Activated CD4-positive, alpha-beta T cell treated with anti-CD3 and anti-CD28 coated beads, Interleukin-2, amount 10 ng/mL, durations not matched to agents 24 days and 14 days (primary cell): ENCODE measurements at regions not wholly inside any gene's neighbourhood (a gene's known extent, or its start where the extent isn't known, plus 50 kb on each side); places are given as distances from the start of the nearest gene placed in this dataset.

ENCODE experiments used
- DNase-seq: peaks from one replicate; pipeline ENCODE4 v3.0.0; 2022
- H3K27ac Mint-ChIP-seq: one replicate; pipeline ENCODE4 v1.8.0; 2022; ENCODE audit warnings: mild to moderate bottlenecking, mixed read lengths
- H3K27me3 Mint-ChIP-seq: one replicate; pipeline ENCODE4 v1.8.0; 2022; ENCODE audit warnings: mixed read lengths
- H3K36me3 Mint-ChIP-seq: one replicate; pipeline ENCODE4 v1.8.0; 2022; ENCODE audit warnings: low read depth, mild to moderate bottlenecking, mixed read lengths
- H3K4me1 Mint-ChIP-seq: one replicate; pipeline ENCODE4 v1.8.0; 2021; ENCODE audit warnings: mixed read lengths
- H3K4me3 Mint-ChIP-seq: one replicate; pipeline ENCODE4 v1.8.0; 2022; ENCODE audit warnings: mild to moderate bottlenecking, moderate library complexity, mixed read lengths
- H3K9me3 Mint-ChIP-seq: one replicate; pipeline ENCODE4 v1.8.0; 2021; ENCODE audit warnings: mixed read lengths
- intact Hi-C: fragments of 100-400 bp; cut with micrococcal nuclease; formaldehyde crosslinking; loops from one replicate; pipeline ENCODE4 v1.15.1; 2023

GRCh38 chr15:55007561-55007960 is 189.2 kb downstream of the RSL24D1 start:
- H3K27me3 Mint-ChIP-seq: peaks cover 3% of the 10 kb centered on the region
- no peaks in the 10 kb centered on the region for H3K36me3 Mint-ChIP-seq
- H3K9me3 Mint-ChIP-seq: no peaks in the 10 kb centered on the region
- no peaks in the 10 kb centered on the region for H3K4me1 Mint-ChIP-seq
- DNase-seq: no peak
- no peak overlapping the region for H3K27ac Mint-ChIP-seq
- intact Hi-C loops: no loop called here
- H3K4me3 Mint-ChIP-seq: no peak overlapping the region

- Mint-ChIP-seq H3K9me3 (no peaks in the 10 kb centered on the region), H3K4me1 (no peaks in the 10 kb centered on the region), H3K36me3 (no peaks in the 10 kb centered on the region), H3K4me3 (no peak overlapping the region), H3K27ac (no peak overlapping the region), H3K27me3 (peaks cover 3% of the 10 kb centered on the region)
- intact Hi-C loops: no loop called here
- no peak for DNase-seq
These were observed 191.1 kb downstream of the RSL24D1 start for GRCh38 chr15:55005679-55006078.

DNA sequence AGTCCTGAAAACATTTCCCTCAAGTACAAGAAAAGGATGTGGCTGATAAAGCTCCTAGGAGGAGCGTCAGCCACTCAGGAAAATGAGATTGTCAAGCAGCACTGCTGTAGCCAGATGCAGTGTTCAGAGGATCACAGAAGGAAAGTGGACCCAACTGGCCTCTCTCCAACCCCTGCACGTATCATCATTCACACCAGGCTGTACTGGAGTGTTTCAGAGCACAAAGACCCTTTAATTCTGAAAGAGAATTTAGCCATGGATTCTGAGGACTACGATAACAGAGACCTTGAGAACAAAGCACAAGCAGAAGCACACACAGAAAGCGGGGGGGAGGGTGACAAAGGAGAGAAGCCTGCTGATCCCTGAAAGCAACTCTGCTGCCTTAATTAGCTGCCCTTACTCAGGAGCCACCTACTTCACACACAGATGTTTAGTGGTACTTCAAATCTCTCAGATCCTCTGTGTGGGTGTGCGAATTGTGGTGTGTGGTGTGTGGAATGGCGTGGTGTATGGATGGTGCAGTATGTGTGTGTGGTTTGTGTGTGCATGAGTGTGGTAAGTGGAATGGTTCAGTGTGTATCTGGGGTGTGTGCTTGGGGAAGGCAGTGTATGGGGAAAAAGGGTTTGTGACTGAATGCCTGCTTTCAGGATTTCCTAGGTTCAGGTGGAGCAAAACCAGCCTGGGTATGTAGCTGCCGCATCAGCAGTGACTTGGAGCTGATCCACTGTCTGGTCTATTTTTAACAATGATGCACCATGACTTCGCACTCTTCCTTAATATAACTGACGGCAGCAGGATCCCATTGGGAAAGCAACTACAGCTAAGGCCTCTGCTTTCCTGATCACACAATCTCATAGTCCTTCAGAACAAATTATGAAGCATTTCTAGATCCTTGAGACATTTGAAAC is 192.5 kb downstream of the RSL24D1 start:
- Mint-ChIP-seq H3K27ac (no peak overlapping the region), H3K9me3 (no peaks in the 10 kb centered on the region), H3K36me3 (no peaks in the 10 kb centered on the region), H3K4me3 (no peak overlapping the region), H3K27me3 (peaks cover 3% of the 10 kb centered on the region), H3K4me1 (no peaks in the 10 kb centered on the region)
- no peak for DNase-seq
- intact Hi-C loops: no loop called here

- DNase-seq: no peak
- no peaks in the 10 kb centered on the region for H3K36me3 Mint-ChIP-seq
- no peaks in the 10 kb centered on the region for H3K9me3 Mint-ChIP-seq
- H3K27ac Mint-ChIP-seq: no peak overlapping the region
- no peaks in the 10 kb centered on the region for H3K27me3 Mint-ChIP-seq
- no peaks in the 10 kb centered on the region for H3K4me1 Mint-ChIP-seq
- no peak overlapping the region for H3K4me3 Mint-ChIP-seq
- intact Hi-C loops: no loop called here
These were observed 198.1 kb downstream of the RSL24D1 start for GRCh38 chr15:54998661-54999060.

DNA sequence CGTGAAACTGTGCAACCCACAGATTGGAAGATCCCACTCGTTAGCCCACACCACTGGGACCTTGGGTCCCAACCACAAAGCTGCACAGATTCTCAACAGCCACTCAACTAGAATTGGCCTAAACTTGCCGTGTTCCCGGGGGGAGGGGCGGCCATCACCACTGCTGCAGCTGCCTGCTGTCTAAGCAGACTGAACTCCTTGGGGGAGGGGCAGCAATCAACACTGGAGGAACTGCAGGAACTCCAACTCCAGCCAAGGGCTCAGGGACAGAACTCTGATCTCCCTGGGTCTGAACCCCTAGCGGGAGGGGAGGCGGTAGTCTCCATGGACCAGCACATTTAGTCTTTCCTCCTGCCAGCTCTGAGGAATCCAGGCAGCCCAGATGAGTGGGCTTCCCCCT is 205.9 kb downstream of the RSL24D1 start:
- H3K4me1 Mint-ChIP-seq: no peaks in the 10 kb centered on the region
- H3K4me3 Mint-ChIP-seq: no peak overlapping the region
- no peak for DNase-seq
- intact Hi-C loops: no loop called here
- no peaks in the 10 kb centered on the region for H3K36me3 Mint-ChIP-seq
- H3K9me3 Mint-ChIP-seq: no peaks in the 10 kb centered on the region
- no peak overlapping the region for H3K27ac Mint-ChIP-seq
- H3K27me3 Mint-ChIP-seq: no peaks in the 10 kb centered on the region

- Mint-ChIP-seq H3K9me3 (no peaks in the 10 kb centered on the region), H3K27me3 (no peaks in the 10 kb centered on the region), H3K36me3 (no peaks in the 10 kb centered on the region), H3K4me1 (no peaks in the 10 kb centered on the region), H3K27ac (no peak overlapping the region), H3K4me3 (no peak overlapping the region)
- DNase-seq: no peak
- intact Hi-C loops: no loop called here
These were observed 208.9 kb downstream of the RSL24D1 start for GRCh38 chr15:54987881-54988280.

GRCh38 chr15:54979964-54980363 is 216.8 kb downstream of the RSL24D1 start:
- Mint-ChIP-seq H3K4me3 (no peak overlapping the region), H3K27me3 (no peaks in the 10 kb centered on the region), H3K9me3 (no peaks in the 10 kb centered on the region), H3K36me3 (no peaks in the 10 kb centered on the region), H3K27ac (no peak overlapping the region), H3K4me1 (no peaks in the 10 kb centered on the region)
- intact Hi-C loops: no loop called here
- no peak for DNase-seq

DNA sequence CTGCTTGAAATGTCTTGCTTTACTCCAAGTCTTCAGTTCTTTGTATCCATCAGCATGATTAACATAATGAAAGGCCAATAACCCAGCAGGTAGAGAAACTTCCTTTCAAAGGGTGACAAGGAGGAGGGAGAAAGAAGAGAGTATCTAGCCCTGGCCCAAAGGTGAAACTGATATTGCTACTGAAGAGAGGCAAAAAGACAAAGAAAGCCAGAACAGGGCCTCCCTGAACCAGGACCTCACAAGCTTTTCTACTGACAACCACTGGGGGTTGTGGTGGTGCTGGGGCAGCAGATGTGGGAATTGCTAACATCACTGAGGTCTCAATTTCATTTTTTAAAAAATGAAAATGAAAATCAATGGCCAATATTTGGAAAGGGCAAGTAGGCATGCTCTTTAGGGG is 234.1 kb downstream of the RSL24D1 start:
- DNase-seq: no peak
- Mint-ChIP-seq H3K36me3 (no peaks in the 10 kb centered on the region), H3K27me3 (no peaks in the 10 kb centered on the region), H3K4me3 (no peak overlapping the region), H3K27ac (no peak overlapping the region), H3K9me3 (peaks cover 12% of the 10 kb centered on the region), H3K4me1 (no peaks in the 10 kb centered on the region)
- intact Hi-C loops: no loop called here

GRCh38 chr15:54960266-54960665 is 236.5 kb downstream of the RSL24D1 start:
- DNase-seq: no peak
- H3K36me3 Mint-ChIP-seq: no peaks in the 10 kb centered on the region
- no peak overlapping the region for H3K4me3 Mint-ChIP-seq
- H3K27ac Mint-ChIP-seq: no peak overlapping the region
- H3K27me3 Mint-ChIP-seq: no peaks in the 10 kb centered on the region
- peaks cover 3% of the 10 kb centered on the region for H3K9me3 Mint-ChIP-seq
- no peaks in the 10 kb centered on the region for H3K4me1 Mint-ChIP-seq
- intact Hi-C loops: no loop called here

DNA sequence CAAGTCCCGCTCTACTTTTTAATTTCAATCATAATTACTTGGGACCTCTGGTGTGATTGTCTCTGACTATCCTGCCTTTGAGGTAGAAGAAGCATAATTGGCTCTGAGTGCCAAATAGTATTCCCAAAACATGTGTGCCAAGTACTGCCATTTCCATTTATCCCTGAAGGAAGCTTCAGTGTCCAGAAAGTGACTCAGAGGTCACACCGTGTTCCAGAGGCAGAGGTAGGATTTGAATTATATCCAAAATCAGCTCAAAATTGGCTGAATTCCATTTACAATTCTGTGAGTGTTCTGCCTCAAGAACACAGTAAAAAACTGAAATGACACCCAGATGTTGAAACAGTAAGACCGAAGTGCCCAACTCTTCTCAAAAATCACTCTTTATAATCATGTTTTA is 255.3 kb downstream of the RSL24D1 start:
- intact Hi-C loops: no loop called here
- H3K9me3 Mint-ChIP-seq: peaks cover 7% of the 10 kb centered on the region
- no peak overlapping the region for H3K4me3 Mint-ChIP-seq
- no peak overlapping the region for H3K27ac Mint-ChIP-seq
- H3K36me3 Mint-ChIP-seq: no peaks in the 10 kb centered on the region
- H3K27me3 Mint-ChIP-seq: no peaks in the 10 kb centered on the region
- H3K4me1 Mint-ChIP-seq: no peaks in the 10 kb centered on the region
- no peak for DNase-seq

DNA sequence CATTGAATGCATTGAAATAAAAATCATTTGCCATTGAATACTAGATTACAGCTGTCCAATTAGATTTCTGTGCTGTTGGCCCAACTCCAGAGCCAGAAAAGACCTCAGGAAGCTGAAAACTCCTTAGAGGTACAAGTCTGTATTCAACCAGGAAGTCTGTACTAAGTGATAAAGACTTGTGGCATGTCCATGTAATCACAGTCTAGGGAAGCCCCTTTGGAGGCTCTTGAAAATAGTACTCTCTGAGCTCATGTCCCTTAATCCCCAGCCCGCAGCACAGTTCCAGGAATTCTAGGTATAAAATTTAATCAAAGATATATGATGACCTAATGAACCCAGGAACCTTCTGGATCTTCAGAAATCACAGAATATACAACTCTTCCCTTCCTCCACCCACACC is 279.4 kb downstream of the RSL24D1 start:
- Mint-ChIP-seq H3K27ac (no peak overlapping the region), H3K27me3 (no peaks in the 10 kb centered on the region), H3K36me3 (no peaks in the 10 kb centered on the region), H3K9me3 (no peaks in the 10 kb centered on the region), H3K4me1 (no peaks in the 10 kb centered on the region), H3K4me3 (no peak overlapping the region)
- DNase-seq: no peak
- intact Hi-C loops: no loop called here

GRCh38 chr15:54915380-54915779 is 281.4 kb downstream of the RSL24D1 start:
- Mint-ChIP-seq H3K4me1 (no peaks in the 10 kb centered on the region), H3K27me3 (no peaks in the 10 kb centered on the region), H3K9me3 (no peaks in the 10 kb centered on the region), H3K4me3 (no peak overlapping the region), H3K27ac (no peak overlapping the region), H3K36me3 (no peaks in the 10 kb centered on the region)
- DNase-seq: no peak
- intact Hi-C loops: no loop called here

DNA sequence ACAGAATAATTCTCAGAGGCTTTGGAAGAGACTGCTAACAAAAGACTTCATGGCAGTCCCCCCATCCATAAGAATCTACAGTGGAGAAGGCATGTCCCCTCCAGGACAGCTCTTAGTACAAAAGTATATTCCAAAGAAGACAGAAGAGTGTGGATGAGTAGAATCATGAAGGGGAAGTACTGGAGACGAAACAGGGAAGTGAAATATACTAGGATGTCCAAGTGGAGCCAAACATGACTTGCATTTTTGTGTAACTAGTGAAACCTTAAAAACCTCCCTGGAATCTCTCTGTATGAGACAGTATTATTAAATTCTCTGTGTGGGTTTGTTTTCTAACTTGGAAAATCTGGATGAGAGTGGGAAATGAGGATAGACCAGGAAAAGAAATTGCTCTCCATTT is 312.4 kb downstream of the RSL24D1 start:
- no peaks in the 10 kb centered on the region for H3K4me1 Mint-ChIP-seq
- H3K9me3 Mint-ChIP-seq: peaks cover 5% of the 10 kb centered on the region
- H3K4me3 Mint-ChIP-seq: no peak overlapping the region
- H3K36me3 Mint-ChIP-seq: no peaks in the 10 kb centered on the region
- H3K27me3 Mint-ChIP-seq: no peaks in the 10 kb centered on the region
- no peak overlapping the region for H3K27ac Mint-ChIP-seq
- intact Hi-C loops: no loop called here
- no peak for DNase-seq

DNA sequence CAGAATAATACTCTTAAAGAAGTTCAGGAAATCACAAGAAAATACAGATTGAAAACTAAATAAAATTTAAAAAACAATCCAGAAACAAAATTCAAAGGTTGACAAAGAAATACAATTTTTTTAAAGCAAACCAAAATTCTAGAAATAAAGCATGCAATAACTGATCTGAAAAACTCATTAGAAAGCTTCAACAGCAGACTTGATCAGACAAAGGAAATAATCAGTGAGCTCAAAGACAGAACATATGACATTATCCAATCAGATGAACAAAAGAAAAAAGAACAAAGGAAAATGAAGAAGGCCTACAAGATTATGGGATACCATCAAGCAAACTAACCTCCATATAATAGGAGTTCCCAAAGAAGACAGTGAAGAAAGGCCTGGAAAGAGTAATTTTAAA is 336.8 kb downstream of the RSL24D1 start:
- no peak for DNase-seq
- no peaks in the 10 kb centered on the region for H3K27me3 Mint-ChIP-seq
- no peak overlapping the region for H3K27ac Mint-ChIP-seq
- intact Hi-C loops: no loop called here
- no peaks in the 10 kb centered on the region for H3K36me3 Mint-ChIP-seq
- H3K4me1 Mint-ChIP-seq: no peaks in the 10 kb centered on the region
- peaks cover 15% of the 10 kb centered on the region for H3K9me3 Mint-ChIP-seq
- no peak overlapping the region for H3K4me3 Mint-ChIP-seq

- Mint-ChIP-seq H3K9me3 (peaks cover 23% of the 10 kb centered on the region), H3K36me3 (no peaks in the 10 kb centered on the region), H3K4me1 (no peaks in the 10 kb centered on the region), H3K4me3 (no peak overlapping the region), H3K27me3 (no peaks in the 10 kb centered on the region), H3K27ac (no peak overlapping the region)
- intact Hi-C loops: no loop called here
- no peak for DNase-seq
These were observed 342.1 kb downstream of the RSL24D1 start for GRCh38 chr15:54854667-54855066.
